RWPE2 (cell line): ENCODE measurements at regions not wholly inside any gene's neighbourhood (a gene's known extent, or its start where the extent isn't known, plus 50 kb on each side); places are given as distances from the start of the nearest gene placed in this dataset.

Source experiments
- ATAC-seq: fragments of 200-7000 bp; cut with Tn5 transposase; 3 replicates; pipeline ENCODE4 v1.9.1; 2021; ENCODE audit warnings: low read depth
- DNase-seq: peaks from one replicate; pipeline ENCODE4 v3.0.0-alpha.2; 2020; ENCODE audit warnings: low spot score
- H3K27ac ChIP-seq: fragments of 450-650 bp; 2 replicates; pipeline ENCODE4 v1.5.1; 2017; ENCODE audit warnings: mild to moderate bottlenecking; ENCODE audit not compliant: poor library complexity, severe bottlenecking
- H3K27me3 ChIP-seq: fragments of 250-450 bp; sonication (Bioruptor Pico); 2 replicates; pipeline ENCODE4 v1.5.1; 2021; ENCODE audit warnings: mild to moderate bottlenecking, moderate library complexity; ENCODE audit not compliant: insufficient read depth, poor library complexity, severe bottlenecking
- H3K36me3 ChIP-seq: fragments of 250-450 bp; sonication (Bioruptor Pico); 2 replicates; pipeline ENCODE4 v1.5.1; 2020; ENCODE audit warnings: low read depth, mild to moderate bottlenecking, moderate library complexity
- H3K4me1 ChIP-seq: fragments of 250-450 bp; sonication (Bioruptor Pico); 2 replicates; pipeline ENCODE4 v1.5.1; 2021; ENCODE audit warnings: mild to moderate bottlenecking, moderate library complexity; ENCODE audit not compliant: insufficient read depth, poor library complexity, severe bottlenecking
- H3K4me3 ChIP-seq: fragments of 250-450 bp; sonication (Bioruptor Pico); 2 replicates; pipeline ENCODE4 v1.5.1; 2021; ENCODE audit warnings: mild to moderate bottlenecking, moderate library complexity; ENCODE audit not compliant: severe bottlenecking
- H3K9me3 ChIP-seq: fragments of 250-450 bp; sonication (Bioruptor Pico); 2 replicates; pipeline ENCODE4 v1.5.1; 2021; ENCODE audit warnings: mild to moderate bottlenecking, moderate library complexity; ENCODE audit not compliant: severe bottlenecking
- CTCF ChIP-seq: fragments of 450-650 bp; IDR thresholded peaks from one replicate; pipeline ENCODE4 v1.5.1; 2017; ENCODE audit warnings: mild to moderate bottlenecking, moderate library complexity; ENCODE audit not compliant: poor library complexity, severe bottlenecking

- H3K9me3 ChIP-seq, result no peaks in the 10 kb centered on the region
- no peaks in the 10 kb centered on the region for H3K36me3 ChIP-seq
- DNase-seq, result no peak
- no peaks in the 10 kb centered on the region for H3K4me1 ChIP-seq
- ATAC-seq, result no peak
- H3K4me3 ChIP-seq, result no peak overlapping the region
- TF ChIP-seq CTCF, result no peak
- no peak overlapping the region for H3K27ac ChIP-seq
- H3K27me3 ChIP-seq, result peaks cover 5% of the 10 kb centered on the region
These were observed 456.2 kb upstream of the DAB2 start for GRCh38 chr5:39880985-39881384.

- Histone ChIP-seq H3K27ac (no peak overlapping the region), H3K4me1 (no peaks in the 10 kb centered on the region), H3K9me3 (no peaks in the 10 kb centered on the region), H3K36me3 (no peaks in the 10 kb centered on the region), H3K27me3 (peaks cover 8% of the 10 kb centered on the region), H3K4me3 (no peak overlapping the region)
- no peak for DNase-seq
- ATAC-seq, result no peak
- TF ChIP-seq CTCF, result no peak
These were observed 452.7 kb upstream of the DAB2 start for GRCh38 chr5:39877479-39877878.

GRCh38 chr5:39876146-39876545, 451.4 kb upstream of the DAB2 start:
- Histone ChIP-seq H3K27me3 (peaks cover 7% of the 10 kb centered on the region), H3K4me3 (no peak overlapping the region), H3K27ac (no peak overlapping the region), H3K9me3 (no peaks in the 10 kb centered on the region), H3K36me3 (no peaks in the 10 kb centered on the region), H3K4me1 (no peaks in the 10 kb centered on the region)
- ATAC-seq (no peak), DNase-seq (no peak)
- TF ChIP-seq CTCF, result no peak

GRCh38 chr5:39870137-39870536, 445.4 kb upstream of the DAB2 start:
- H3K9me3 ChIP-seq, result no peaks in the 10 kb centered on the region
- DNase-seq, result no peak
- no peak overlapping the region for H3K27ac ChIP-seq
- no peaks in the 10 kb centered on the region for H3K36me3 ChIP-seq
- H3K4me3 ChIP-seq, result no peak overlapping the region
- H3K4me1 ChIP-seq, result no peaks in the 10 kb centered on the region
- peaks cover 3% of the 10 kb centered on the region for H3K27me3 ChIP-seq
- no peak for ATAC-seq
- TF ChIP-seq CTCF, result no peak

- ATAC-seq (no peak), DNase-seq (no peak)
- TF ChIP-seq CTCF, result no peak
- H3K4me3 ChIP-seq, result no peak overlapping the region
- H3K36me3 ChIP-seq, result no peaks in the 10 kb centered on the region
- H3K4me1 ChIP-seq, result no peaks in the 10 kb centered on the region
- H3K27me3 ChIP-seq, result peaks cover 3% of the 10 kb centered on the region
- no peak overlapping the region for H3K27ac ChIP-seq
- H3K9me3 ChIP-seq, result no peaks in the 10 kb centered on the region
These were observed 444.6 kb upstream of the DAB2 start for GRCh38 chr5:39869396-39869795.
